Inflammatory macrophage (primary cell): ENCODE measurements at regions not wholly inside any gene's neighbourhood (a gene's known extent, or its start where the extent isn't known, plus 50 kb on each side); places are given as distances from the start of the nearest gene placed in this dataset.

Experiments used
- DNase-seq, 2 donors: peaks; one replicate each; pipeline ENCODE4 v3.0.0-alpha.2; 2020 to 2022

- DNase-seq = no peak
Measured at GRCh38 chr11:76298255-76298654, 82.7 kb downstream of the THAP12 start.

GRCh38 chr11:76296731-76297542 is 84.0 kb downstream of the THAP12 start:
- no peak for DNase-seq

- no peak for DNase-seq
Measured at GRCh38 chr11:76293189-76293631, 86.9 kb upstream of the WNT11 start.

GRCh38 chr11:76292583-76293188 is 86.4 kb upstream of the WNT11 start:
- no peak for DNase-seq

- DNase-seq = no peak
Measured at GRCh38 chr11:76291576-76292526, 85.5 kb upstream of the WNT11 start.

- DNase-seq = no peak
Measured at GRCh38 chr11:76288166-76288980, 82.1 kb upstream of the WNT11 start.

GRCh38 chr11:76287227-76287626 is 80.9 kb upstream of the WNT11 start:
- no peak for DNase-seq

- DNase-seq = no peak
Measured at GRCh38 chr11:76285397-76286104, 79.2 kb upstream of the WNT11 start.

- DNase-seq = no peak
Measured at GRCh38 chr11:76284161-76284560, 77.9 kb upstream of the WNT11 start.

- no peak for DNase-seq
Measured at GRCh38 chr11:76282811-76283595, 76.7 kb upstream of the WNT11 start.

GRCh38 chr11:76282172-76282571 is 75.9 kb upstream of the WNT11 start:
- no peak for DNase-seq

GRCh38 chr11:76281558-76281906 is 75.2 kb upstream of the WNT11 start:
- DNase-seq = no peak

- DNase-seq = no peak
Measured at GRCh38 chr11:76280882-76281557, 74.7 kb upstream of the WNT11 start.

- DNase-seq = no peak
Measured at GRCh38 chr11:76280151-76280881, 74.0 kb upstream of the WNT11 start.

GRCh38 chr11:76279646-76280045 is 73.3 kb upstream of the WNT11 start:
- DNase-seq = no peak

- no peak for DNase-seq
Measured at GRCh38 chr11:76279038-76279437, 72.7 kb upstream of the WNT11 start.

GRCh38 chr11:76278526-76278925 is 72.2 kb upstream of the WNT11 start:
- DNase-seq = no peak

GRCh38 chr11:76277298-76278175 is 71.2 kb upstream of the WNT11 start:
- DNase-seq = no peak

- DNase-seq = no peak
Measured at GRCh38 chr11:76276781-76277155, 70.5 kb upstream of the WNT11 start.
